Smooth muscle cell (in vitro differentiated cells): ENCODE measurements at regions not wholly inside any gene's neighbourhood (a gene's known extent, or its start where the extent isn't known, plus 50 kb on each side); places are given as distances from the start of the nearest gene placed in this dataset.
"Not testable (repeated sequence)": the region's sequence is repeated elsewhere in the genome, so short reads cannot be mapped to it uniquely, and the experiment has no call there.

Source experiments
- DNase-seq: peaks from one replicate; lab custom pipeline; 2025; ENCODE audit not compliant: unreplicated experiment; lab: John Stamatoyannopoulos, UW
- H2AFZ ChIP-seq: fragments of 200-600 bp; sonication (generic); 2 replicates; pipeline ENCODE4 v1.6.0; 2016; ENCODE audit warnings: antibody characterized with exemption, low read depth, mild to moderate bottlenecking
- H3F3A ChIP-seq: fragments of 200-600 bp; sonication (generic); 2 replicates; pipeline ENCODE4 v1.6.0; 2017; ENCODE audit warnings: antibody characterized with exemption, low read depth
- H3K27ac ChIP-seq: fragments of 200-600 bp; sonication (generic); 2 replicates; pipeline ENCODE4 v1.5.1; 2016; ENCODE audit warnings: low read depth, mild to moderate bottlenecking
- H3K27me3 ChIP-seq: fragments of 200-600 bp; sonication (generic); 2 replicates; pipeline ENCODE4 v1.6.1; 2016; ENCODE audit warnings: low read depth, mild to moderate bottlenecking
- H3K36me3 ChIP-seq: fragments of 200-600 bp; sonication (generic); 2 replicates; pipeline ENCODE4 v1.5.1; 2016; ENCODE audit warnings: low read depth
- H3K4me1 ChIP-seq: fragments of 200-600 bp; sonication (generic); 2 replicates; pipeline ENCODE4 v1.5.1; 2016; ENCODE audit warnings: low read depth
- H3K4me2 ChIP-seq: fragments of 200-600 bp; sonication (generic); 2 replicates; pipeline ENCODE4 v1.6.0; 2016; ENCODE audit warnings: mild to moderate bottlenecking
- H3K4me3 ChIP-seq: fragments of 200-600 bp; sonication (generic); 2 replicates; pipeline ENCODE4 v1.5.1; 2016; ENCODE audit warnings: mild to moderate bottlenecking
- H3K79me2 ChIP-seq: fragments of 200-600 bp; sonication (generic); 2 replicates; pipeline ENCODE4 v1.6.0; 2016; ENCODE audit warnings: low read depth, mild to moderate bottlenecking
- H3K9ac ChIP-seq: fragments of 200-600 bp; sonication (generic); 2 replicates; pipeline ENCODE4 v1.6.0; 2016; ENCODE audit warnings: low read depth
- H3K9me3 ChIP-seq: fragments of 200-600 bp; sonication (generic); replicated peaks from 2 replicates; pipeline ENCODE4 v1.5.1; 2016; ENCODE audit warnings: low read depth
- H4K20me1 ChIP-seq: fragments of 200-600 bp; sonication (generic); 2 replicates; pipeline ENCODE4 v1.6.0; 2016; ENCODE audit warnings: low read depth
- WGBS: methylation state at CpG from one replicate; pipeline ENCODE4 v1.1.7; 2016; ENCODE audit warnings: low lambda C conversion rate; 5-methylcytosine and 5-hydroxymethylcytosine counted together
- TF ChIP-seq, protein P1 (sequence below): fragments of 200-600 bp; sonication (generic); IDR thresholded peaks from 2 replicates; pipeline ENCODE4 v1.5.1; 2017; ENCODE audit warnings: borderline replicate concordance, mild to moderate bottlenecking, antibody characterized with exemption; ENCODE audit not compliant: insufficient read depth, poor library complexity, severe bottlenecking

GRCh38 chr13:109938255-109938936 lies 152.0 kb upstream of the IRS2 start:
- 93% methylated on average over 10 of the region's 10 CpGs for WGBS
- Histone ChIP-seq H3K36me3 (no peaks in the 10 kb centered on the region), H3K27me3 (no peaks in the 10 kb centered on the region), H3K4me2 (no peak overlapping the region), H3K9ac (no peak overlapping the region), H3F3A (no peaks in the 10 kb centered on the region), H3K79me2 (no peaks in the 10 kb centered on the region), H3K27ac (no peak overlapping the region), H3K9me3 (no peaks in the 10 kb centered on the region), H2AFZ (no peak overlapping the region), H3K4me1 (peaks cover 3% of the 10 kb centered on the region), H4K20me1 (no peaks in the 10 kb centered on the region), H3K4me3 (no peak overlapping the region)
- TF ChIP-seq, protein P1, sequence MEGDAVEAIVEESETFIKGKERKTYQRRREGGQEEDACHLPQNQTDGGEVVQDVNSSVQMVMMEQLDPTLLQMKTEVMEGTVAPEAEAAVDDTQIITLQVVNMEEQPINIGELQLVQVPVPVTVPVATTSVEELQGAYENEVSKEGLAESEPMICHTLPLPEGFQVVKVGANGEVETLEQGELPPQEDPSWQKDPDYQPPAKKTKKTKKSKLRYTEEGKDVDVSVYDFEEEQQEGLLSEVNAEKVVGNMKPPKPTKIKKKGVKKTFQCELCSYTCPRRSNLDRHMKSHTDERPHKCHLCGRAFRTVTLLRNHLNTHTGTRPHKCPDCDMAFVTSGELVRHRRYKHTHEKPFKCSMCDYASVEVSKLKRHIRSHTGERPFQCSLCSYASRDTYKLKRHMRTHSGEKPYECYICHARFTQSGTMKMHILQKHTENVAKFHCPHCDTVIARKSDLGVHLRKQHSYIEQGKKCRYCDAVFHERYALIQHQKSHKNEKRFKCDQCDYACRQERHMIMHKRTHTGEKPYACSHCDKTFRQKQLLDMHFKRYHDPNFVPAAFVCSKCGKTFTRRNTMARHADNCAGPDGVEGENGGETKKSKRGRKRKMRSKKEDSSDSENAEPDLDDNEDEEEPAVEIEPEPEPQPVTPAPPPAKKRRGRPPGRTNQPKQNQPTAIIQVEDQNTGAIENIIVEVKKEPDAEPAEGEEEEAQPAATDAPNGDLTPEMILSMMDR, result no peak
- no peak for DNase-seq

- not testable (repeated sequence) for H3K36me3 ChIP-seq, H3F3A ChIP-seq, H2AFZ ChIP-seq, H4K20me1 ChIP-seq, DNase-seq, H3K79me2 ChIP-seq, H3K27ac ChIP-seq, H3K9ac ChIP-seq, H3K9me3 ChIP-seq, H3K4me3 ChIP-seq, H3K4me2 ChIP-seq, H3K27me3 ChIP-seq, H3K4me1 ChIP-seq
- WGBS, result 95% methylated on average over 5 of the region's 5 CpGs
Measured at GRCh38 chr13:109934520-109934919, 148.1 kb upstream of the IRS2 start.

DNA sequence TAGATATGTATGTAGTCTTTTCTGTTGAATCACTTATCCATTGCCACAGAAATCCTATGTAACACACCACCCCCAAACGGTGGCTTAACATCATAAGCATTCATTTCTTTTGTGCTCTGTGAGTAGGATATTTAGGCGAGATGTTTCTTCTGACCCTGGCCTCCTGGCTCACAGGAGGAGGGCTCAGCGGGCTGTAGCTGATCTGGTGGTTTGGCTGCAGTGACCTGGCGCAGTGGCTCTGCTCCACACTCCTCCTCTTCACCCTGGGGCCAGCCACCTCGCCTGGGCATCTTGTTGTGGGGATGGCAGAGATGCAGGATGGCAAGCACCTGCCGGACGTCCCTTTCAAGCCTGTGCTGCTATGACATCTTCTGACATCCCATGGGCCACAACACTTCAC lies 147.1 kb upstream of the IRS2 start:
- no peak for DNase-seq
- peaks cover 2% of the 10 kb centered on the region for H3K4me1 ChIP-seq
- H2AFZ ChIP-seq, result no peak overlapping the region
- H3K4me3 ChIP-seq, result no peak overlapping the region
- no peak overlapping the region for H3K9ac ChIP-seq
- no peaks in the 10 kb centered on the region for H4K20me1 ChIP-seq
- H3F3A ChIP-seq, result no peaks in the 10 kb centered on the region
- H3K79me2 ChIP-seq, result no peaks in the 10 kb centered on the region
- TF ChIP-seq, protein P1, result no peak
- no peak overlapping the region for H3K27ac ChIP-seq
- no peaks in the 10 kb centered on the region for H3K27me3 ChIP-seq
- 80% methylated on average over 7 of the region's 7 CpGs for WGBS
- no peaks in the 10 kb centered on the region for H3K36me3 ChIP-seq
- no peak overlapping the region for H3K4me2 ChIP-seq
- H3K9me3 ChIP-seq, result no peaks in the 10 kb centered on the region

DNA sequence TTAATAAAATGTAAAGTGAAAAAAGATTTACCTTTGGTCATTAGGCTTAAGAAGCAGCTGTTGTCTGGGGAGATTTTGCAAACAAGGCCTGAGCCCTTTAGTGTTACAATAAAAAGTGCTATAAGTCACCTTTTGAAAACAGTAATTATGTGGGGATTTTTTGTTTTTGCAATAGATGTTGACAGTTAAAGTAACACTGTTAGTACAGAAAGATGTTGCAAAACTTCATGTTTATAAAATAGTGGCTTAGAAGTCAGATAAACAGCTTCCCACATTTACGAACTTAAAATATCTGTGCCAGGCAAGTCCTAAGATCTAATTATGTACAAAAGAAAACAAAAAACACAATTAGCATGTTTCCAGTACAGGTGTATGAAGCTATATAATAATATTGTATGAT lies 138.0 kb upstream of the IRS2 start:
- H3F3A ChIP-seq, result no peaks in the 10 kb centered on the region
- no peaks in the 10 kb centered on the region for H3K9me3 ChIP-seq
- H3K9ac ChIP-seq, result no peak overlapping the region
- no peak overlapping the region for H3K27ac ChIP-seq
- H3K4me2 ChIP-seq, result no peak overlapping the region
- no peaks in the 10 kb centered on the region for H3K79me2 ChIP-seq
- no peaks in the 10 kb centered on the region for H3K4me1 ChIP-seq
- H3K4me3 ChIP-seq, result no peak overlapping the region
- no peaks in the 10 kb centered on the region for H3K36me3 ChIP-seq
- WGBS, result 31% methylated on average over 1 of the region's 1 CpG
- TF ChIP-seq, protein P1, result no peak
- H4K20me1 ChIP-seq, result no peaks in the 10 kb centered on the region
- H2AFZ ChIP-seq, result no peak overlapping the region
- no peak for DNase-seq
- H3K27me3 ChIP-seq, result no peaks in the 10 kb centered on the region
